Panc1 (cell line): ENCODE measurements at regions not wholly inside any gene's neighbourhood (a gene's known extent, or its start where the extent isn't known, plus 50 kb on each side); places are given as distances from the start of the nearest gene placed in this dataset.

Experiments used
- ATAC-seq: fragments of 200-7000 bp; cut with Tn5 transposase; 2 replicates; pipeline ENCODE4 v1.9.1; 2020; ENCODE audit warnings: mild to moderate bottlenecking, moderate library complexity
- BruUV-seq: library from RNA; stranded (reverse); fragments of 400-500 nt; replicated peaks from 2 replicates; lab custom pipeline; 2021; lab: Mats Ljungman, UMichigan
- CTCF ChIA-PET: fragments of 300-600 bp; sonication (Branson Sonifier 250); formaldehyde crosslinking; loops from one replicate; lab custom pipeline; 2022; ENCODE audit warnings: antibody characterized with exemption; lab: Charles Lee
- POLR2A ChIA-PET: fragments of 300-600 bp; sonication (Branson Sonifier 250); formaldehyde crosslinking; loops from one replicate; lab custom pipeline; 2022; ENCODE audit warnings: antibody characterized with exemption; lab: Charles Lee
- DNase-seq: peaks from one replicate; pipeline ENCODE4 v3.0.0-alpha.2; 2010; ENCODE audit warnings: low read depth, low spot score
- H3K27ac ChIP-seq: 2 replicates; pipeline ENCODE4 v1.5.1; 2011; ENCODE audit warnings: mild to moderate bottlenecking, low read length, inconsistent platforms
- H3K27me3 ChIP-seq: fragments of 200-500 bp; sonication (Bioruptor generic); 2 replicates; pipeline ENCODE4 v1.6.0; 2014; ENCODE audit warnings: low read length, inconsistent platforms; ENCODE audit not compliant: control insufficient read depth, insufficient read depth
- H3K36me3 ChIP-seq: fragments of 200-500 bp; sonication (Bioruptor generic); 2 replicates; pipeline ENCODE4 v1.5.1; 2014; ENCODE audit warnings: inconsistent platforms, mild to moderate bottlenecking, low read length, moderate library complexity; ENCODE audit not compliant: control insufficient read depth, insufficient read depth
- H3K4me1 ChIP-seq: 2 replicates; pipeline ENCODE4 v1.5.1; 2011; ENCODE audit warnings: inconsistent platforms, mild to moderate bottlenecking, low read length, moderate library complexity; ENCODE audit not compliant: control insufficient read depth, insufficient read depth
- H3K4me3 ChIP-seq, 2 experiments: 2 replicates each; pipeline ENCODE4 v1.5.1; 2011 to 2012; ENCODE audit warnings: low read depth in 2 of 2, low read length in 2 of 2, mild to moderate bottlenecking in 2 of 2, inconsistent platforms in 1 of 2, moderate library complexity in 1 of 2
- H3K9me3 ChIP-seq: fragments of 200-500 bp; sonication (Bioruptor generic); 2 replicates; pipeline ENCODE4 v1.5.1; 2014; ENCODE audit warnings: low read depth, mild to moderate bottlenecking, inconsistent platforms, low read length, moderate library complexity; ENCODE audit not compliant: control insufficient read depth, insufficient read depth
- POLR2AphosphoS5 ChIP-seq: IDR thresholded peaks from 2 replicates; pipeline ENCODE4 v1.6.1; 2012; ENCODE audit warnings: mild to moderate bottlenecking, low read depth, low read length, moderate library complexity
- SIN3A ChIP-seq: IDR thresholded peaks from 2 replicates; pipeline ENCODE4 v1.6.1; 2012; ENCODE audit warnings: low read depth, mild to moderate bottlenecking, low read length, moderate library complexity, borderline replicate concordance; ENCODE audit not compliant: insufficient read depth
- TCF7L2 ChIP-seq: IDR thresholded peaks from 2 replicates; pipeline ENCODE4 v1.6.1; 2011; ENCODE audit warnings: mild to moderate bottlenecking, low read depth, low read length, inconsistent platforms
- in situ Hi-C: cut with HindIII; loops from 2 replicates; pipeline ENCODE4 v1.10.0; 2016; ENCODE audit warnings: low sequenced_read_pairs, low pct_unique_long_range_greater_than_20kb
- intact Hi-C: fragments of 100-400 bp; cut with micrococcal nuclease; formaldehyde crosslinking; loops from one replicate; pipeline ENCODE4 v1.10.0; 2022; ENCODE audit not compliant: unreplicated experiment
- TF ChIP-seq, protein P1 (sequence below): fragments of 450-650 bp; IDR thresholded peaks from 2 replicates; pipeline ENCODE4 v1.5.1; 2017; ENCODE audit warnings: mild to moderate bottlenecking
- TF ChIP-seq, protein P2 (sequence below), 2 experiments: IDR thresholded peaks; 2 replicates each; pipeline ENCODE4 v1.6.1; 2011 to 2012; ENCODE audit warnings: low read depth in 2 of 2, control low read depth in 1 of 2, low read length in 1 of 2, mild to moderate bottlenecking in 1 of 2, moderate library complexity in 1 of 2; ENCODE audit not compliant: insufficient read depth in 1 of 2

DNA sequence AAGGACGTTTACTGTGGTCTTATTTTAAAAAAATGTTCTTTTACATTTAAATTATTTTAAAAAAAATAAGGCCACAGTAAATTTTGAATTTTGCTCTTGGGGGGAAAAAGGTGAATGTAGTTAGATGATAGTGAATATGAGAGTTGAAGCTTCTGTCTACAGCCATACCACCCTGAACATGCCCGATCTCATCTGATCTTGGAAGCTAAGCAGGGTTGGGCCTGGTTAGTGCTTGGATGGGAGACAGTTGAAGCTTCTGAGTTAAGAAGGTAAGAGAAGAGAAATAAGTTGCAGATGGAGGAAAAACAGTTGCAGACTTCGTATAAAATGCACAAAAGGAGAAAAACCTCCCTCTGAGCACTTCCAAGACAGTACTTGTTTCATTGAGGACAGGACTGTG is 115.6 kb upstream of the NR3C2 start:
- in situ Hi-C loops = no loop called here
- H3K9me3 ChIP-seq = no peaks in the 10 kb centered on the region
- ChIA-PET POLR2A (no interaction called here), CTCF (no interaction called here)
- BruUV-seq = no TSS peak
- H3K4me1 ChIP-seq = no peaks in the 10 kb centered on the region
- no peak overlapping the region for H3K27ac ChIP-seq
- H3K36me3 ChIP-seq = no peaks in the 10 kb centered on the region
- TF ChIP-seq, protein P1, sequence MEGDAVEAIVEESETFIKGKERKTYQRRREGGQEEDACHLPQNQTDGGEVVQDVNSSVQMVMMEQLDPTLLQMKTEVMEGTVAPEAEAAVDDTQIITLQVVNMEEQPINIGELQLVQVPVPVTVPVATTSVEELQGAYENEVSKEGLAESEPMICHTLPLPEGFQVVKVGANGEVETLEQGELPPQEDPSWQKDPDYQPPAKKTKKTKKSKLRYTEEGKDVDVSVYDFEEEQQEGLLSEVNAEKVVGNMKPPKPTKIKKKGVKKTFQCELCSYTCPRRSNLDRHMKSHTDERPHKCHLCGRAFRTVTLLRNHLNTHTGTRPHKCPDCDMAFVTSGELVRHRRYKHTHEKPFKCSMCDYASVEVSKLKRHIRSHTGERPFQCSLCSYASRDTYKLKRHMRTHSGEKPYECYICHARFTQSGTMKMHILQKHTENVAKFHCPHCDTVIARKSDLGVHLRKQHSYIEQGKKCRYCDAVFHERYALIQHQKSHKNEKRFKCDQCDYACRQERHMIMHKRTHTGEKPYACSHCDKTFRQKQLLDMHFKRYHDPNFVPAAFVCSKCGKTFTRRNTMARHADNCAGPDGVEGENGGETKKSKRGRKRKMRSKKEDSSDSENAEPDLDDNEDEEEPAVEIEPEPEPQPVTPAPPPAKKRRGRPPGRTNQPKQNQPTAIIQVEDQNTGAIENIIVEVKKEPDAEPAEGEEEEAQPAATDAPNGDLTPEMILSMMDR = no peak
- TF ChIP-seq, protein P2, sequence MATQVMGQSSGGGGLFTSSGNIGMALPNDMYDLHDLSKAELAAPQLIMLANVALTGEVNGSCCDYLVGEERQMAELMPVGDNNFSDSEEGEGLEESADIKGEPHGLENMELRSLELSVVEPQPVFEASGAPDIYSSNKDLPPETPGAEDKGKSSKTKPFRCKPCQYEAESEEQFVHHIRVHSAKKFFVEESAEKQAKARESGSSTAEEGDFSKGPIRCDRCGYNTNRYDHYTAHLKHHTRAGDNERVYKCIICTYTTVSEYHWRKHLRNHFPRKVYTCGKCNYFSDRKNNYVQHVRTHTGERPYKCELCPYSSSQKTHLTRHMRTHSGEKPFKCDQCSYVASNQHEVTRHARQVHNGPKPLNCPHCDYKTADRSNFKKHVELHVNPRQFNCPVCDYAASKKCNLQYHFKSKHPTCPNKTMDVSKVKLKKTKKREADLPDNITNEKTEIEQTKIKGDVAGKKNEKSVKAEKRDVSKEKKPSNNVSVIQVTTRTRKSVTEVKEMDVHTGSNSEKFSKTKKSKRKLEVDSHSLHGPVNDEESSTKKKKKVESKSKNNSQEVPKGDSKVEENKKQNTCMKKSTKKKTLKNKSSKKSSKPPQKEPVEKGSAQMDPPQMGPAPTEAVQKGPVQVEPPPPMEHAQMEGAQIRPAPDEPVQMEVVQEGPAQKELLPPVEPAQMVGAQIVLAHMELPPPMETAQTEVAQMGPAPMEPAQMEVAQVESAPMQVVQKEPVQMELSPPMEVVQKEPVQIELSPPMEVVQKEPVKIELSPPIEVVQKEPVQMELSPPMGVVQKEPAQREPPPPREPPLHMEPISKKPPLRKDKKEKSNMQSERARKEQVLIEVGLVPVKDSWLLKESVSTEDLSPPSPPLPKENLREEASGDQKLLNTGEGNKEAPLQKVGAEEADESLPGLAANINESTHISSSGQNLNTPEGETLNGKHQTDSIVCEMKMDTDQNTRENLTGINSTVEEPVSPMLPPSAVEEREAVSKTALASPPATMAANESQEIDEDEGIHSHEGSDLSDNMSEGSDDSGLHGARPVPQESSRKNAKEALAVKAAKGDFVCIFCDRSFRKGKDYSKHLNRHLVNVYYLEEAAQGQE (IDR thresholded peaks at IDR 0.05; ENCODE audit: insufficient read depth in 1 of 2, low read depth in 2 of 2, low read length in 1 of 2) = no peak
- TF ChIP-seq POLR2AphosphoS5 (no peak), TCF7L2 (no peak), SIN3A (no peak)
- intact Hi-C loops = no loop called here
- H3K27me3 ChIP-seq = no peaks in the 10 kb centered on the region
- ATAC-seq (no peak), DNase-seq (no peak)
- H3K4me3 ChIP-seq = no peak overlapping the region

DNA sequence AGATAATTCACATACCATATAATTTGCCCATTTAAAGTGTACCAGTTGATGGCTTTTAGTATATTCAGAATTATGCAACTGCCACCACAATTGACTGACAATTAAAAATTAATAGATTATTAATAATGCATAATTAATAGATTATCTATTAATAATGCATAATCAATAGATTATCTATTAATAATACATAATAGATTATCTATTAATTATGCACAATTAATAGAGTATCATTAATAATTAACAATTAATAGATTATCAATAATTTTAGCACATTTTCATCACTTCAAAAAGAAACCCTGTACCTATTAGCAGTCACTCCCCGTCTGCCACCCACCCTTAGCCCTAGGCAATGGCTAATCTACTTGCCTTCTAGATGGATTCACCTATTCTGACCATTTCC is 108.6 kb upstream of the NR3C2 start:
- H3K27ac ChIP-seq = no peak overlapping the region
- BruUV-seq = no TSS peak
- H3K36me3 ChIP-seq = no peaks in the 10 kb centered on the region
- no peaks in the 10 kb centered on the region for H3K4me1 ChIP-seq
- TF ChIP-seq, protein P1 = no peak
- TF ChIP-seq SIN3A (no peak), POLR2AphosphoS5 (no peak), TCF7L2 (no peak)
- TF ChIP-seq, protein P2 (IDR thresholded peaks at IDR 0.05; ENCODE audit: insufficient read depth in 1 of 2, low read depth in 2 of 2, low read length in 1 of 2) = no peak
- intact Hi-C loops = no loop called here
- H3K9me3 ChIP-seq = no peaks in the 10 kb centered on the region
- ATAC-seq (no peak), DNase-seq (no peak)
- no peaks in the 10 kb centered on the region for H3K27me3 ChIP-seq
- ChIA-PET POLR2A (no interaction called here), CTCF (no interaction called here)
- in situ Hi-C loops = no loop called here
- no peak overlapping the region for H3K4me3 ChIP-seq
